GM18505 (cell line): ENCODE measurements at regions not wholly inside any gene's neighbourhood (a gene's known extent, or its start where the extent isn't known, plus 50 kb on each side); places are given as distances from the start of the nearest gene placed in this dataset.

Experiments
- ATAC-seq: cut with Tn5 transposase; IDR thresholded peaks from one replicate; pipeline ENCODE4 v1.9.1; 2021; ENCODE audit not compliant: unreplicated experiment
- POLR2A ChIP-seq: IDR thresholded peaks from 4 replicates; pipeline ENCODE4 v1.6.1; 2011; ENCODE audit warnings: borderline replicate concordance; ENCODE audit not compliant: insufficient read depth, insufficient read length; ENCODE audit errors: extremely low read depth

- ATAC-seq = no peak
Observed at GRCh38 chr6:48490658-48491057, 379.7 kb upstream of the PTCHD4 start.

GRCh38 chr6:48486876-48487275 lies 375.9 kb upstream of the PTCHD4 start:
- TF ChIP-seq POLR2A = no peak
- no peak for ATAC-seq

More at GRCh38 chr6:48490658-48491057, 379.7 kb upstream of the PTCHD4 start:
- no peak for TF ChIP-seq POLR2A

GRCh38 chr6:48486373-48486772 lies 375.4 kb upstream of the PTCHD4 start:
- TF ChIP-seq POLR2A = no peak
- ATAC-seq = no peak

- no peak for TF ChIP-seq POLR2A
- ATAC-seq = no peak
Observed at GRCh38 chr6:48476257-48476656, 365.3 kb upstream of the PTCHD4 start.

GRCh38 chr6:48475275-48475674 lies 364.3 kb upstream of the PTCHD4 start:
- ATAC-seq = no peak
- TF ChIP-seq POLR2A = no peak

GRCh38 chr6:48474830-48475229 lies 363.8 kb upstream of the PTCHD4 start:
- no peak for TF ChIP-seq POLR2A
- no peak for ATAC-seq

- no peak for TF ChIP-seq POLR2A
Observed at GRCh38 chr6:48474136-48474535, 363.1 kb upstream of the PTCHD4 start.

GRCh38 chr6:48472535-48472934 lies 361.5 kb upstream of the PTCHD4 start:
- TF ChIP-seq POLR2A = no peak
- no peak for ATAC-seq

More at GRCh38 chr6:48474136-48474535, 363.1 kb upstream of the PTCHD4 start:
- no peak for ATAC-seq

- no peak for ATAC-seq
- no peak for TF ChIP-seq POLR2A
Observed at GRCh38 chr6:48472091-48472490, 361.1 kb upstream of the PTCHD4 start.

GRCh38 chr6:48471326-48471725 lies 360.3 kb upstream of the PTCHD4 start:
- ATAC-seq = no peak
- TF ChIP-seq POLR2A = no peak

- ATAC-seq = no peak
- no peak for TF ChIP-seq POLR2A
Observed at GRCh38 chr6:48449002-48449401, 338.0 kb upstream of the PTCHD4 start.

GRCh38 chr6:48447251-48447650 lies 336.3 kb upstream of the PTCHD4 start:
- TF ChIP-seq POLR2A = no peak
- ATAC-seq = no peak

- TF ChIP-seq POLR2A = no peak
- no peak for ATAC-seq
Observed at GRCh38 chr6:48429610-48430009, 318.6 kb upstream of the PTCHD4 start.

- no peak for ATAC-seq
- no peak for TF ChIP-seq POLR2A
Observed at GRCh38 chr6:48429021-48429420, 318.0 kb upstream of the PTCHD4 start.

GRCh38 chr6:48426636-48427035 lies 315.6 kb upstream of the PTCHD4 start:
- no peak for TF ChIP-seq POLR2A
- ATAC-seq = no peak
